ENCODE measurements at regions not wholly inside any gene's neighbourhood (a gene's known extent, or its start where the extent isn't known, plus 50 kb on each side); places are given as distances from the start of the nearest gene placed in this dataset.
"Not testable (repeated sequence)": the region's sequence is repeated elsewhere in the genome, so short reads cannot be mapped to it uniquely, and the experiment has no call there.

DNA sequence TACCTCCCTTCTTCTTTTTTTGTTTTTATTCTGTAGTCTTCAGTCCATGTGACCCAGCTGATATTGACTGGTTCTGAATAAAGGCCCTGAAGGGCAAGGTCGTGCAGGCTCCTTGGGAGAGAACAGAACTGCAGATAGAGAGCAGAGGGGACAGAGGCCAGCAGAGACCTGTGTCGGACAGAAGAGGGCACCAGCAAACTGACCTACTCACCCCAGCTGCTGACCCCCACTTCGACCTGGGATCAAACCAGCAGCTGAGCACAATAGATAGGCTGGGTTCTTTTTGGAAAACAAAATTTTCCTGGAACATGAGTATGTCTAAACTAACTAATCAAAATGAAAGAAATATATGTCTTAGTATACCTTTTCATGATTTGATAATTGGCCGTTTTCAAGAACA, 695.1 kb downstream of the NR2F1-AS1 start:
- peak; percentile 60 for DNase-seq (ENCODE audit: low read depth, low spot score)

DNA sequence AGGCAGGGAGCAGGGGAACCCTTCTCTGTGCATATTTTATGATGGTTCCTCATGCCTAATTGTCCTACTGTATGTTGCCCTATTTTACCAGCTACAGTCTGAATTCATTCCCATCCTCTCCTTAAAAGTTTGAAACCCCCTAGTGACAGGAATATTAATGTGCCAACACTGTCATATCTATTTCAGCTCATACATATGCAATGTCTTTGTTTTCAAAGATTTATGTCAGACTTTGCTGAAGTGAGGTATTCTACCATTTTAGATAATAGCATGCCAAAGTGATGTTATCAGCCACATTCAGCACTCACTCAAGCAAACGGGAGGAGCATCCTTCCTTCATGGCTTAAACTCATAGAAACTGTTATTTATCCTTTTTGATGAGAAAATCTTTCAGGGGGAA, 696.5 kb downstream of the NR2F1-AS1 start:
- no peak for DNase-seq (ENCODE audit: low read depth, low spot score)

DNA sequence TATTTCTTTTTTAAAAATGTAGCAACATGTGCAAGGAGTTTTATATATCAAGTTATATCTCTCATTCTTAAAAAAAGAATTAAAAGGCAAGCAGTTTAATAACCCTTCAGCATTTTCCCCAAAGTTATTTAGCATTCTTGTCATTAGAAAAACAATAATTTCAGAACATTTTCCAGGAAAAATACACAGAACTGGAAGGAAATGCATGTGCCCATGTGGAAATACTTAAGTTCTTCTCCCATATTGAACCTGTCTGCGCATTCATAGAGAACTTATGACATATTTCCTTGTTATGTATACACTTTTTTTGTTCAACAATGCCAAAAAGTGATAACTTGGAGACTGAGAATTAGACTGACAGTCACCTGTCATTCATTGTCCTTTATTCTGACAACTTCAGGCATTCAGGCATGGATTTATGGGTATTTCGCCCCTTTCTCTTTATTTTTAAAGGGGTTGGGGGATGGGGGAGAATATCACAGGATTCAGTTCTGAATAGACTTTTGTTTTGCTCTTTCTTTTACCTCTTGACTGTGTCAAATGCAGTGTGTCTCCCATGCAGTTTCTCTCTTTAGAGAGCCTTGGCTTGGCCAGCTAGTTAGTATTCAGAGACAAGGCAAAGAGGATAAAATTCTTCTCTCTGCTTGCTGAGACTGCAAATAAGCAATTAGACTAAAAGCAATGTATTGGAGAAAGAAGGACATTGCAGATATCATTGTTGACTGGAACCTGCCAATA, 701.0 kb downstream of the NR2F1-AS1 start:
- no peak for DNase-seq (ENCODE audit: low read depth, low spot score)

DNA sequence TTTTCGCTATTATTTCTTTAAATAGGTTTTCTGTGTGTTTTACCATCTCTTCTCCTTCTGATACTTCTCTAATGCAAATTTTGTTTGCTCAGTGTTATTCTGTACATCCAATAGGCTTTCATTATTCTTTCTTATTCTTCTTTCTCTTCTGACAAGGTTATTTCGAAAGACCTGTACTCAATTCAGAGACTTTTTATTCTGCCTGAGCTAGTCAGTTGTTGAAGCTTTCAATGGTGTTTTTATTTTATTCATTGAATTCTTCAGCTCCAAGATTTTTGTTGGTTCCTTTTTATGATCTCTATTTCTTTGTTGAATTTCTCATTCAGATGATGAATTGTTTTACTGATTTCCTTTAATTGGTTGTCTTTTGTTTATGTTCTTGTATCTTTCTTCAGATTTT, 706.2 kb downstream of the NR2F1-AS1 start:
- no peak for DNase-seq (ENCODE audit: low read depth, low spot score)

DNA sequence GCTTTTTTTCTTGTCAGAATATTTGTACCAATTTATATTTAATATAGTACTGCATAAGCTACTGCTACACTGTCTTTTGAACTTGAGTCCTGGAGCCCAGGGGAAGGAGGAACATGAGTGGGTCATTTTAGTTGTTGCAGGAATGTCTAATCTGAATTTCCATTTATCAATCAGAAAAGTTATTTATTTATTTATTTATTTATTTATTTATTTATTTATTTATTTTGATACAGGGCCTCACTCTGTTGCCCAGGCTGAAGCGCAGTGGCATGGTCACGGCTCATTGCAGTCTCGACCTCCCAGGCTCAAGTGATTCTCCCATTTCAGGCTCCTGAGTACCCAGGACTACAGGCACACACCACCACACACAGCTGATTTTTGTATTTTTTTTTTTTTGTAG, 712.6 kb downstream of the NR2F1-AS1 start:
- DNase-seq (ENCODE audit: low read depth, low spot score), result no peak

DNA sequence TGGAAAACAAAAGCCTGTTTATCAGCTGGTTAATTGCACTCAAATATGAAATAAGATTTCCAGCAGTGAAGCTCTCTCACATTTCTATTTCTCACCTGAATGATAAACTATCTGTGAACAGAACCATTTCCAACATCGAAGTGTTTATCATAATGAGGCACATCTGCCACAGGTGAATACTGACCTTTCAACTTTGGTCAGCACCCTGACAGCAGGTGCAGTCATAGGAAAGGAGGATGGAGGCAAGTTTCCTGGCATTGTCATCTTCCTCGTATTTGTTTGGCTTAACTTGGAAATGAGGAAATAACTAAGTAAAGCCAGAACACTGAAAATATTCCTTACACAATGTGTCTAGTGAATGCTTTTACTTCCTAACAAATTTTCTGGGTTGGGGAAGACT, 716.4 kb downstream of the NR2F1-AS1 start:
- no peak for DNase-seq (ENCODE audit: low read depth, low spot score)

DNA sequence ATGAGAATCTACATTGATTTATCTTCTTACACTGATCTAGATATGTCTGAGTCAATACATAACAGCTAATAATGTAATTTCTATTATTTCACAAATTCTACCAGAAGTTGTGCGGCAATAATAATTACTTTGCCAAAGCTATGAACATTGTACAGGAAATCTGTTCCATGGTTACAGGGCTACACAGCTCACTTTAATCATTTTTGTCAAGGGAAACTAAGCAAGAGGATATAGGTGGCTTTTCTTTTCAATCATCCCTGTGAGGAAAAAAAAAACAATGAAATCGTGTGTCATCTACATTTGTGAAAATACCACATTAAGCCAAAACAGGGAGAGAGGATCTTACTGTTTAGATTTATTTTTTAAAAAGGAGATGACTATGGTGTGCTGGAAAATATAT, 717.4 kb downstream of the NR2F1-AS1 start:
- DNase-seq (ENCODE audit: low read depth, low spot score), result no peak

DNA sequence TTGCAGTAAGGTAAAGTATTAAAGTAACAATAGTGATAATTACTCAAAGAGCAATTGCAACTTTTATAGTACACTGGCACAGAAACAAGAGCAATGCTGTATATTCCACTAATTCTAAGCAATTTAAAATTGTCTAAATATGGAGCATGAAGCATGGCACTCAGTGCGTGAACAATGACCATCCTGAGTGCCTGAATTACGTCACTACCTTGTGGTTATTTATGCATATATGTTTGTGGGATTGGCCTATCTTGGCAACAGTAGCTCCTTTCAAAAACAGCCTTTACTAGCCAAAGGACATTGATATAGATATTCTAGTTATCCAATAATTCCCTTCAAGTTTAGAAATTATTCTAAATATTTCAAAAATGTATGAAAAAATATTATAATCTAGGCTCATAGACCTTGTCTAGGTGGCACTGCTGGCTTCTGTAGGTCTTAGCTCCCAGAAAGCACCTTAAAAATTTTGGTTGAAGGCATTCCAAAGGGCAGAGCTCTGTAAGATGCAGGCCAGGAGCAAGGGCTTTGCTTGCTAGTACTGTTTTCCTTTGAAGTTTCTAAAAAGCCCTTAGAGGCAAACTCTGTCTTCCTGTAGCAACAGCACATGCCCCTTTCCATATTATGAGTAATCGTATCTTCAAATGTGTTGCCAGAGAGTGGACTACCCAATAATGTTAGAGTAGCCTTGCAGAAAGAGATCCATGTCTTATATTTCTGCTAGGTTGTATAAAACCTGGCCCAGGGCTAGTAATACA, 719.3 kb downstream of the NR2F1-AS1 start:
- DNase-seq (ENCODE audit: low read depth, low spot score), result peak; percentile 5

DNA sequence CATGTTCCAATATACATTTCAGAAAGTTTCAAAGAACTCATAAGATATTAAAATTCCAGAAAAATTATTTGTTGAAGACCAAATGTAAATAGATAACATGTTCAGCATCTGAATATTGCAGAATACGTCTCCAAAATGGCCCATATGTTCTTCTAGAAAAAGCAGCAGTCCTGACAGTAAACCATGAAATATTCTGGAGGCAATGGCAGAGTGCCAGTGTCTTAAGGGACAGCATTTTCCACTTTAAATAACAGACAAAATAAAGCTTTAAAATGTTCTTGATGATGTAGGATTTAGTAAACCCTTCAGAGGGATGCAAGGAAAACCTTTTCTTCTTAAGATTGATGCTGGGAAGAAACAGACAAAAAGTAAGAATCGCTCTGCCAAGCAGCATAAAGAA, 721.0 kb downstream of the NR2F1-AS1 start:
- DNase-seq (ENCODE audit: low read depth, low spot score), result no peak

DNA sequence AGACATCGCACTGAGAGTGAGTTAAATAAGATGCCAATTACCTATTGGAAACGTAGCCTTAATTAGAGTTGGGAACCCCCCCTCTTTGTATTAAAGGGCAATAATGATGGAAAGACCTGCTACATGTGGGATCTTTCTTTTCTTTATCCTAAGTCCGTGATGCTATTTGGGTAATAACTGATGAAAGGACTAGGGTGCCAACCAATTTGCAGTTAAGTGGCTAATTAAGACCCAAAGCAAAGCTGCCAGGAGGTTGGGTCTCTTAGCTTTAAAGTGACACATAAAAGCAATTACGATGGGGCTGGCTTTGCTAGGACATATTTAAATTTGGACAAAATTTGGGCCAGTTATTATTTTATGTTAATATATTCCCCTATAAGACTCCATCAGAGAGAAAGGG, 728.8 kb downstream of the NR2F1-AS1 start:
- DNase-seq (ENCODE audit: low read depth, low spot score), result no peak

DNA sequence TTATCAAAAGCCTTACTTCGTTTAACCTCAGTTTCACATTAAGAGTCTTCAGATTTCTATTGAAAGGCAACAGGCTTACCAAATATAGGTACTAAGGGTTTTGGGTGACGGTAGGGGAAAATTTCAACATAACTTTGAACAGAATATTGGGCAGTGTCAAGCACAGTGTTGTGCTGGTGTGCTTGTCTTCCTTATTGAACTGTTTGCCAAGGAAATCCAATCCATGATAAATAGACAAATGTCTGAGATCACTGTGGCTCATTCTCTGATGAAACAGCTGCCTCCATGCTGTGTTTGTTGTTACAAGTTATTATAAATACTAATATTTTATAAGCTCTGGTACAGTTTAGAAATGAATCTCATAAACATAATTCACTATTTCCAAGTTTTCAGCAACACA, 730.1 kb downstream of the NR2F1-AS1 start:
- no peak for DNase-seq (ENCODE audit: low read depth, low spot score)

DNA sequence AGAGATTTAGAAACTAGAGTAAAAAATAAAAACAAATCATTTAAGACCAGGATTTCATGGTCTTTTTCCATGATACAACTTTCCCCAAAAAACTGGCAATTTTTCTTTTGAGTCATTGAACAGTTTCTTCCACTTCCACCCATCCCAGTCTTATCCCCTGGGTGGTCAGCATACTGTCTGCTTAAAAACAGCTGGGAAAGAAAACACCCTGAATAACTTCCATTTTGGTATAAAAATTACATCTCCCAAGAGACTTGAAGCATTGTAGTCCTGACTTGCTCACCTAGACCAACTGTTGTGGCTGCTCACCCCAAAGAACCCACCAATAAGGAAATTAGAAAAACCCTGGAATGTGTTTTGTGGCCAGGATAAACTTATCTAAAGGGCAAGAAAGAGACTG, 731.3 kb downstream of the NR2F1-AS1 start:
- DNase-seq (ENCODE audit: low read depth, low spot score), result no peak

DNA sequence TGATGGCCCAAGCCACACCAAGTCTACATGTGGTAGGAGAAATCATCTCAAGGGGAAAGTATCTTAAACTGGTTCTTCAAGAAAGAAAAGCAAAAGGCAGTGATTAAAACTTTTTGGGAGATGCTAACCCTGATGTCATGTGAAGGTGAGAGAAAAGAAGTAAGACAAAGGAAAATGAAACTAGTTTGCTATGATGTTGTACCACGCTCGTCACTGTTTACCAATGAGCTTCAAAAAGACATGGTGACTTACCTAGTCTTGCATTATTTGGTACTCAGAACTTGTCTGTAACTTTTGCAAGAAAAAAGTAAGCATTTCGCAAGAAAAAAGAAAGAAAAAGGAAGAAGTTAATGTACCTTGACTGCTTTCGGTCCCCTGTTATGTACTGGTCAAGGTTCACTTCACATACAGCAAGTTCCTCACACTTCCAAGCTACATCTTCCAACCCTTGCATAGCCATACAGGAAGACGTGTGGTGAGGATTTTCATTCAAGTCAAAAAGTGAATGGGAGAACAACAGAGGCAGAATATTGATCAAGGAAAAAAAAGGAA, 739.3 kb downstream of the NR2F1-AS1 start:
- DNase-seq (ENCODE audit: low read depth, low spot score), result no peak

DNA sequence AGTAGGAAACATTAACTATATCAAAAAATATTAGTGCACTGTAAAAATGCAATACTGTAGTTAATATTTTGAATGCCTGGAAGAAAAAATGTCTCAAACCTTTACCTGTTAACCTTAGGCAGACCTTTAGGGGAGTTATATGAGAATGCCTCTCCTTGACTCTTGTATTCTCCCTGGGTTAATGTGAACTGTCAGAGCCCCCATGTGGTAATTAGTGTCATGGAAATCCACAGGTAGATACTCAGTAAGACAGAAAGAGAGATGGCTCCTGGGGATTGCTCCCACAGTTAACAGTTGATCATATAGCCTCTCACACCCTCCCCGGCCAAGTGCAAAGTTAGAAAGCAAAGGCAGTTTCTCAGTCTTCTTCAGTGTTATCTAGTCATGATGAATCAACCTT, 742.8 kb downstream of the NR2F1-AS1 start:
- no peak for DNase-seq (ENCODE audit: low read depth, low spot score)

DNA sequence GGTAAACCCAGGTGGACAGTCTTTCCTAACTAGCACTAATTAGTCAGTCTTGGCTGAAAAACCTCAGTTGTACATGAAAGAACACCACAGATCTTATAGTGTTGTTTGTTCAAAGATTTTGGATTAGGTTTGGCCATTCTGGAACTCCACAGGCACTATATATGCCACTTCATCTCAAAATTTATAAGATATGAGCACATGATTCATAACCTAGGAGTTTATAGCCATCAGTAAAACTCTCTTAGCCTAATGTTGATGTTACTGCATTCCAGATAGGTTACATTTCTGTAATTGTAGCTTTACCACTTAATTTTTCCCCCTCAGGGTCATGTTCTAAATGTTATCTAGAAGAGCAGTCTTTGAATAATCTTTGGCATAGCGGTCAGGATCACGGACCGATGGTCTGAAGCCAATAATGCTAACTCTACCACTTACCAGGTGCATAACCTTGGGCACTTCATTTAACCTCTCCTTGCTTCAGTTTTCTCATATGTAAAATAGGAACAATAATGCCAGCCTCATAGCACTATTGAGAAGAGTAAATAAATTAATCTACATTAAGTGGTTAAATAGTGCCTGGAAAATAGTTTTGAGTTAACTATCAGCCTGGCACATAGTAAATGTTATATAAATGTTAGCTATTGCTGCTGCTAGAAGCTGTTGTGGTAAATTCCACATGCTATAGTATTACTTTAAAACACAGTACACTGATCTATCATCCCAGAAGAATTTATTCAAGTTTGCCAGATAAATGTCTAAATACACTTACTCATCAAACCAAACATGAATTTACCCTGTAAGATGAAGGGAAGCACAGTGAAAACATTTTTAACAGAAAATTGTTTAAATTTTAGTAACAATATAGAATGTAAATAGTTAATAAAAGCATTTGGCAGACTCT, 743.9 kb downstream of the NR2F1-AS1 start:
- DNase-seq (ENCODE audit: low read depth, low spot score), result no peak

DNA sequence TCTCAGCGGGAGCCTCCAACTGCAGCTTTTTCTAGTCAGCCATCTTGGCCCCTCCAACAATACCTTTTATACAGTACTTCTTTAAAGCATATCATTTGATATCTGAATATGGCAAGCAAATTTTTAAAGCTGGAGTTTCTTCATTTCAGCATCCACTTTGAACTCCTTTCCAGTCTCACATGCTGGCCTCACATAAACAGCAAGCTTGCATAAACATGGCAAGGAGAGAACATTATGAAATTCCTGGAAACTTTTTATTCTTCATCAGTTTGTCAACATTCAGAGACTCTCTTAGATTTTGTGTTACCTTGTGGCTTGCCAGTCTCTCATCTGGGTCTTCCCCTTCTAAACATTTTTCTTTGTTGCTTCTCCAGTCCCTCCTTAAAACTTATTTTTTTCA, 745.3 kb downstream of the NR2F1-AS1 start:
- no peak for DNase-seq (ENCODE audit: low read depth, low spot score)

DNA sequence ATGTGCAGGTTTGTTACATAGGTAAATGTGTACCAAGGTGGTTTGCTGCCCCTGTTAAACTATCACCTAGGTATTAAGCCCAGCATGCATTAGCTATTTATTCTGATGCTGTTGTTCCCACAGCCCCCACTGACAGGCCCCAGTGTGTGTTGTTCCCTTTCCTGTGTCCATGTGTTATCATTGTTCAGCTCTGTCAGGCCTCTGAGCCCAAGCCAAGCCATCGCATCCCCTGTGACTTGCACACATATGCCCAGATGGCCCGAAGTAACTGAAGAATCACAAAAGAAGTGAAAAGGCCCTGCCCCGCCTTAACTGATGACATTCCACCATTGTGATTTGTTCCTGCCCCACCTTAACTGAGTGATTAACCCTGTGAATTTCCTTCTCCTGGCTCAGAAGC, 757.5 kb downstream of the NR2F1-AS1 start:
- not testable (repeated sequence) for DNase-seq (ENCODE audit: low read depth, low spot score)

DNA sequence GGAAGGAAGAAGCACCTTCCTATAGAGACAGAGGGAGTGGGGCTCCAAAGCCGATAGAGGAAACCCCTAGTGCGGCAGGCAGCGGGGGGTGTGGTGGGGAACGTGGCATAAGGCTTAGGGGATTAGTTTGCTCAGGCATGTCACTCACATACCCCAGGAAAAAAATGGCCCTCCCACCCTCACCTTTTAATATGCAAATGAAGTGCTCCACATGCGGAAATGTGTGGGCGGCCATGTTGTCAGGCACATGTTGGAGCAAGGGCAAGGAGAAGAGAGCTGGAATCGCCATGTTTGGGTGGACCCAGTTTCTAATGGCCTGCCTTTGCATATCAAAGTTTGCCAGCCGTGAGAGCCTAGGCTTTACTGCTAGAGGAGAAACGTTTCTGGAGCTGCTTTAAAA, 758.8 kb downstream of the NR2F1-AS1 start:
- peak; percentile 26 for DNase-seq (ENCODE audit: low read depth, low spot score)

DNA sequence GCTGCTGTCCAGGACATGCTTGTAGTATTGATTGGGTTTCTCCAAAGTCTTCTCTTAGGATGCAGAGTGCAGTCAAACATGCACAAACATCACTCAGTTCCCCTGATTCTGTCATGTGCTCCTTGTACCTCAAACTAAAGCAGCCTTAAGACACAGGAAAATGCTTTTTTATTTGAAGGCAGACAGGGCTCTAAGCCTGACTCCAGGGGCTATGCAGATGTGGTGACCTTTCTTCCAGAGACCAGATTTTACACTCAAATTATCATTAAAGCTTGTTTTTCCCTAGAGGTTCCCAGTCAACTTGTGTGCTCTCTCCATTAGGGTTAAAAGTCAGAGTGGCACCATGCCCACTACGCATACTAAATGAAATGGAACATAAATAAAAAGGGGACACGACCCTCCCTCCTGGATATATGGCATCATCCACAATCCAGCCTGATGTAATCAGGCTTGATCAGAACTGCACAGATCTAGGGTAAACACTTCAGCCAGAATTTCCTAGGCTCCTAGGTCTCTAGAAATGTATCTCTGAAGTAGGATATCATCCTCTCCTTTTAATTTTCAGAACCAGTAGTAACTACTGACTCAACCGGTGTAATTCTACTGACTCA, 771.1 kb downstream of the NR2F1-AS1 start:
- DNase-seq (ENCODE audit: low read depth, low spot score), result no peak

DNA sequence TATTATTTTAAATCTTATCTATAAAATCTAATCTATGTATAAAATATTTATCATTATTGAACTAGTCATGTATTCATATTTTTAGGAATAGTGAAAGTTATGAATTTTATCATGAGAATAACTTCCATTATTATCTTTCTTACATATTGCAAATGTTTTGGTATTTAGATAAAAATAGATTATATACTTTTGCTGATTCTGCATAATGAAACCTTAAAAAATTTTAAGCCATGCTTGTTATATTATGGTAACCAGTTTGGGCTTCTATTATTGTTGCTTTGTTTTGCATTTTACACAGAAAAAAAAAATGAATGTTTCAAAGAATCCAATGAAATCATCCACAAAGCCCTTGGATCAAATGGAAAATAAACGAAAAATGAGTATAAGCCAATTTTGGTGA, 772.5 kb downstream of the NR2F1-AS1 start:
- no peak for DNase-seq (ENCODE audit: low read depth, low spot score)

DNA sequence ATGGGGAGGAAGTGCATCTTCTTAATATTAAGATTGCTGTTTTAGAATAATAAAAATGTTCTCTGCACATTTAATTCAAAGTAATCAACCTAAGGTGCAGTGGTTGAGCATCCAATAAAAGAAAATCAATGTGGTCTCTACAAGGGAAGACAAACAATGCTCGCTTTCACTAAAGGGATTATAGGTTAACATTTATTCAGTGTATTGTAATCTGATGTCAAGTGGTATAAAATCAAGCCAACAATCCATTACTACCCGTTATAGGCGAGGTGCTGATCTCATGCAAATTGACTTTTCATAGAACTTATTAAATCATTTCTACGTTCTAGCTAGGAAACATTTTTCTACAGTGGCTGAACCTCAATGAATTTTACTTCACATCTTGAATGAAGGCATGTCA, 773.9 kb downstream of the NR2F1-AS1 start:
- no peak for DNase-seq (ENCODE audit: low read depth, low spot score)

DNA sequence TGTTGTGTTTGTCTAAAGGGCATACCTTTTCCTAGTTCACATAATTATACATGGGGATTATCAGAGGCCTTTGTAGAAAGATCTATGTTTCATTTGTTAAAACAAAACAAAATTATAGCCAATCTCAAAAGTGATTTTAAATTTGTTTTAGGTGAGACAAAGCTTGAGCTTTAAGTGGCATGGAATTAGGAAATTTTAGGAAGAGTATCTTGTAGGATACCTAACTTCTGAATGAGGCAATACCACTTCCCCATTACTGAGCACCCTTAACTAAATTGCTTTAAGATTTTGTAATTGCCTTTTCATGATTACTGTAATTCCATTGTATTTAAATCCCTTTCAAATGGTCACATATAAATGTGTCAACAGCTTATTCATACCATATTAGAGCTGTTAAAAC, 775.6 kb downstream of the NR2F1-AS1 start:
- no peak for DNase-seq (ENCODE audit: low read depth, low spot score)

Data from ELF-1 (cell line).